HEK293 (cell line): ENCODE measurements at regions not wholly inside any gene's neighbourhood (a gene's known extent, or its start where the extent isn't known, plus 50 kb on each side); places are given as distances from the start of the nearest gene placed in this dataset.

Experiments used
- CTCF ChIA-PET: fragments of 350-600 bp; formaldehyde crosslinking; extraction: SDS; loops from one replicate; lab custom pipeline; 2021; ENCODE audit warnings: antibody characterized with exemption; lab: Yijun Ruan, JAX
- POLR2A ChIA-PET: fragments of 300-600 bp; formaldehyde crosslinking; extraction: SDS; loops from one replicate; lab custom pipeline; 2020; ENCODE audit warnings: antibody characterized with exemption, inconsistent platforms; lab: Yijun Ruan, JAX
- H3K27ac ChIP-seq: fragments of 200-500 bp; sonication (Bioruptor generic); 2 replicates; pipeline ENCODE4 v1.5.1; 2014; ENCODE audit warnings: low read depth, low read length, control low read depth, inconsistent platforms; ENCODE audit errors: extremely low read depth
- H3K36me3 ChIP-seq, 2 experiments: fragments of 200-500 bp in 1 of 2; sonication (Bioruptor generic) in 1 of 2; 1 replicate in 1 of 2; 2 replicates in 1 of 2; pipeline ENCODE4 v1.5.1; 2014 to 2017; ENCODE audit warnings: inconsistent platforms in 2 of 2, low read length in 2 of 2; ENCODE audit not compliant: control insufficient read depth in 2 of 2, insufficient read depth in 1 of 2
- H3K4me1 ChIP-seq: fragments of 200-500 bp; sonication (Bioruptor generic); 2 replicates; pipeline ENCODE4 v1.5.1; 2014; ENCODE audit warnings: mild to moderate bottlenecking, low read length, inconsistent platforms; ENCODE audit not compliant: control insufficient read depth, insufficient read depth
- H3K4me3 ChIP-seq: 2 replicates; pipeline ENCODE4 v1.5.1; 2011; ENCODE audit warnings: low read depth, mild to moderate bottlenecking, control low read depth, low read length, moderate library complexity
- H3K9me3 ChIP-seq: fragments of 200-500 bp; sonication (Bioruptor generic); 2 replicates; pipeline ENCODE4 v1.5.1; 2014; ENCODE audit warnings: low read depth, low read length, inconsistent platforms; ENCODE audit not compliant: control insufficient read depth, insufficient read depth
- FEZF1 ChIP-seq: fragments of 450-650 bp; formaldehyde crosslinking; IDR thresholded peaks from 2 replicates; pipeline ENCODE4 v1.5.1; 2016; ENCODE audit warnings: missing biosample characterization, missing genetic modification characterization
- GLIS2 ChIP-seq: fragments of 450-650 bp; formaldehyde crosslinking; IDR thresholded peaks from 2 replicates; pipeline ENCODE4 v1.5.1; 2016; ENCODE audit warnings: missing biosample characterization, missing genetic modification characterization
- KLF10 ChIP-seq: fragments of 450-650 bp; IDR thresholded peaks from 2 replicates; pipeline ENCODE4 v1.5.1; 2018; ENCODE audit warnings: missing biosample characterization, mild to moderate bottlenecking, missing genetic modification characterization
- RBAK ChIP-seq: fragments of 450-650 bp; formaldehyde crosslinking; IDR thresholded peaks from 2 replicates; pipeline ENCODE4 v1.5.1; 2016; ENCODE audit warnings: missing biosample characterization, missing genetic modification characterization
- REPIN1 ChIP-seq: fragments of 450-650 bp; formaldehyde crosslinking; IDR thresholded peaks from 2 replicates; pipeline ENCODE4 v1.5.1; 2017; ENCODE audit warnings: missing biosample characterization, missing genetic modification characterization, low read depth
- SETDB1 ChIP-seq: IDR thresholded peaks from one replicate; pipeline ENCODE4 v1.6.1; 2017; ENCODE audit warnings: mild to moderate bottlenecking, low read length, moderate library complexity, mixed read lengths; ENCODE audit not compliant: insufficient read length
- SP7 ChIP-seq: fragments of 450-650 bp; formaldehyde crosslinking; IDR thresholded peaks from 2 replicates; pipeline ENCODE4 v1.5.1; 2016; ENCODE audit warnings: missing biosample characterization, missing genetic modification characterization
- WT1 ChIP-seq: fragments of 450-650 bp; formaldehyde crosslinking; IDR thresholded peaks from 2 replicates; pipeline ENCODE4 v1.5.1; 2016; ENCODE audit warnings: missing biosample characterization, missing genetic modification characterization
- YY2 ChIP-seq: fragments of 450-650 bp; formaldehyde crosslinking; IDR thresholded peaks from 2 replicates; pipeline ENCODE4 v1.5.1; 2016; ENCODE audit warnings: missing biosample characterization, missing genetic modification characterization
- ZNF10 ChIP-seq: fragments of 450-650 bp; formaldehyde crosslinking; IDR thresholded peaks from 2 replicates; pipeline ENCODE4 v1.5.1; 2017; ENCODE audit warnings: missing biosample characterization, missing genetic modification characterization
- ZNF169 ChIP-seq: fragments of 450-650 bp; formaldehyde crosslinking; IDR thresholded peaks from 2 replicates; pipeline ENCODE4 v1.5.1; 2016; ENCODE audit warnings: missing biosample characterization, missing genetic modification characterization
- ZNF175 ChIP-seq: fragments of 450-650 bp; formaldehyde crosslinking; IDR thresholded peaks from 2 replicates; pipeline ENCODE4 v1.5.1; 2016; ENCODE audit warnings: missing biosample characterization, missing genetic modification characterization
- ZNF211 ChIP-seq: fragments of 450-650 bp; formaldehyde crosslinking; IDR thresholded peaks from 2 replicates; pipeline ENCODE4 v1.5.1; 2016; ENCODE audit warnings: low read depth, missing biosample characterization, missing genetic modification characterization
- ZNF274 ChIP-seq, 2 experiments: fragments of 200-500 bp in 1 of 2; fragments of 450-650 bp in 1 of 2; sonication (Bioruptor generic) in 1 of 2; formaldehyde crosslinking in 1 of 2; IDR thresholded peaks; 2 replicates each; pipeline versions ENCODE4 v1.5.1 to v1.6.1; 2014 to 2016; ENCODE audit warnings: borderline replicate concordance in 1 of 2, inconsistent platforms in 1 of 2, low read length in 1 of 2, missing biosample characterization in 1 of 2, missing genetic modification characterization in 1 of 2
- ZNF341 ChIP-seq: fragments of 450-650 bp; formaldehyde crosslinking; IDR thresholded peaks from 2 replicates; pipeline ENCODE4; 2016; ENCODE audit warnings: low read depth, missing biosample characterization, missing genetic modification characterization
- ZNF366 ChIP-seq: fragments of 450-650 bp; formaldehyde crosslinking; conservative IDR thresholded peaks from 2 replicates; pipeline ENCODE4 v1.5.1; 2016; ENCODE audit warnings: missing biosample characterization, missing genetic modification characterization
- ZNF37A ChIP-seq: fragments of 450-650 bp; IDR thresholded peaks from 2 replicates; pipeline ENCODE4 v1.5.1; 2018; ENCODE audit warnings: missing biosample characterization, missing genetic modification characterization
- ZNF521 ChIP-seq: fragments of 450-650 bp; formaldehyde crosslinking; IDR thresholded peaks from 2 replicates; pipeline ENCODE4 v1.5.1; 2017; ENCODE audit warnings: missing biosample characterization, mild to moderate bottlenecking, missing genetic modification characterization
- ZNF558 ChIP-seq: fragments of 450-650 bp; formaldehyde crosslinking; IDR thresholded peaks from 2 replicates; pipeline ENCODE4 v1.5.1; 2016; ENCODE audit warnings: missing biosample characterization, missing genetic modification characterization
- ZNF571 ChIP-seq: fragments of 450-650 bp; formaldehyde crosslinking; IDR thresholded peaks from 2 replicates; pipeline ENCODE4 v1.5.0; 2017; ENCODE audit warnings: missing biosample characterization, missing genetic modification characterization
- ZNF623 ChIP-seq: fragments of 450-650 bp; formaldehyde crosslinking; IDR thresholded peaks from 2 replicates; pipeline ENCODE4 v1.5.1; 2016; ENCODE audit warnings: missing biosample characterization, missing genetic modification characterization
- ZNF692 ChIP-seq: fragments of 450-650 bp; formaldehyde crosslinking; IDR thresholded peaks from 2 replicates; pipeline ENCODE4 v1.5.1; 2016; ENCODE audit warnings: missing biosample characterization, missing genetic modification characterization
- ZNF707 ChIP-seq: fragments of 450-650 bp; formaldehyde crosslinking; IDR thresholded peaks from 2 replicates; pipeline ENCODE4 v1.5.1; 2016; ENCODE audit warnings: missing biosample characterization, missing genetic modification characterization
- ZNF76 ChIP-seq: fragments of 450-650 bp; formaldehyde crosslinking; IDR thresholded peaks from 2 replicates; pipeline ENCODE4; 2016; ENCODE audit warnings: low read depth, missing biosample characterization, missing genetic modification characterization, borderline replicate concordance
- ZNF768 ChIP-seq: fragments of 450-650 bp; formaldehyde crosslinking; IDR thresholded peaks from 2 replicates; pipeline ENCODE4 v1.5.1; 2018; ENCODE audit warnings: missing biosample characterization, mild to moderate bottlenecking, missing genetic modification characterization
- ZSCAN16 ChIP-seq: fragments of 450-650 bp; formaldehyde crosslinking; IDR thresholded peaks from 2 replicates; pipeline ENCODE4 v1.5.1; 2016; ENCODE audit warnings: missing biosample characterization, missing genetic modification characterization
- TF ChIP-seq, protein P1 (sequence below): fragments of 450-650 bp; formaldehyde crosslinking; IDR thresholded peaks from 2 replicates; pipeline ENCODE4 v1.5.1; 2017; ENCODE audit warnings: missing biosample characterization, mild to moderate bottlenecking, missing genetic modification characterization, moderate library complexity
- TF ChIP-seq, protein P2 (sequence below): IDR thresholded peaks from 2 replicates; pipeline ENCODE4 v1.6.1; 2011; ENCODE audit warnings: mild to moderate bottlenecking, low read depth, low read length, borderline replicate concordance

GRCh38 chr11:34809191-34810106, 106.7 kb downstream of the APIP start:
- no peaks in the 10 kb centered on the region for H3K36me3 ChIP-seq
- ChIA-PET POLR2A (no interaction called here), CTCF (no interaction called here)
- H3K4me1 ChIP-seq: no peaks in the 10 kb centered on the region
- H3K9me3 ChIP-seq: no peaks in the 10 kb centered on the region
- no peak overlapping the region for H3K4me3 ChIP-seq
- TF ChIP-seq ZNF623 (no peak), ZNF571 (tag by site-specific recombination) (no peak), ZNF692 (no peak), KLF10 (tag by site-specific recombination) (no peak), ZNF768 (no peak), ZSCAN16 (tag by site-specific recombination) (no peak), SP7 (no peak), ZNF341 (no peak)
- no peak overlapping the region for H3K27ac ChIP-seq

GRCh38 chr11:34806875-34807274, 109.3 kb downstream of the APIP start:
- Histone ChIP-seq H3K9me3 (no peaks in the 10 kb centered on the region), H3K4me3 (no peak overlapping the region), H3K4me1 (no peaks in the 10 kb centered on the region), H3K27ac (no peak overlapping the region), H3K36me3 (no peaks in the 10 kb centered on the region)
- ChIA-PET POLR2A (no interaction called here), CTCF (no interaction called here)
- no peak for TF ChIP-seq SETDB1

- POLR2A ChIA-PET: no interaction called here
- H3K4me3 ChIP-seq: no peak overlapping the region
- TF ChIP-seq ZNF10 (no peak), REPIN1 (tag by site-specific recombination) (no peak), ZNF366 (tag by site-specific recombination) (no peak), WT1 (tag by site-specific recombination) (no peak), ZNF521 (tag by site-specific recombination) (no peak), GLIS2 (tag by site-specific recombination) (no peak), ZNF707 (tag by site-specific recombination) (no peak), RBAK (tag by site-specific recombination) (no peak), ZNF211 (tag by site-specific recombination) (no peak), YY2 (tag by site-specific recombination) (no peak), ZNF558 (tag by site-specific recombination) (no peak), ZNF169 (tag by site-specific recombination) (no peak), ZNF175 (no peak), FEZF1 (tag by site-specific recombination) (no peak), ZNF76 (tag by site-specific recombination) (no peak), ZNF274 (IDR thresholded peaks at IDR 0.05; ENCODE audit: low read length) (no peak), ZNF274 (tag by site-specific recombination; IDR thresholded peaks at IDR 0.05; ENCODE audit: borderline replicate concordance) (no peak), ZNF37A (tag by site-specific recombination) (no peak)
- TF ChIP-seq, protein P1, sequence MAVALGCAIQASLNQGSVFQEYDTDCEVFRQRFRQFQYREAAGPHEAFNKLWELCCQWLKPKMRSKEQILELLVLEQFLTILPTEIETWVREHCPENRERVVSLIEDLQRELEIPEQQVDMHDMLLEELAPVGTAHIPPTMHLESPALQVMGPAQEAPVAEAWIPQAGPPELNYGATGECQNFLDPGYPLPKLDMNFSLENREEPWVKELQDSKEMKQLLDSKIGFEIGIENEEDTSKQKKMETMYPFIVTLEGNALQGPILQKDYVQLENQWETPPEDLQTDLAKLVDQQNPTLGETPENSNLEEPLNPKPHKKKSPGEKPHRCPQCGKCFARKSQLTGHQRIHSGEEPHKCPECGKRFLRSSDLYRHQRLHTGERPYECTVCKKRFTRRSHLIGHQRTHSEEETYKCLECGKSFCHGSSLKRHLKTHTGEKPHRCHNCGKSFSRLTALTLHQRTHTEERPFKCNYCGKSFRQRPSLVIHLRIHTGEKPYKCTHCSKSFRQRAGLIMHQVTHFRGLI (tag by site-specific recombination): no peak
- TF ChIP-seq, protein P2, sequence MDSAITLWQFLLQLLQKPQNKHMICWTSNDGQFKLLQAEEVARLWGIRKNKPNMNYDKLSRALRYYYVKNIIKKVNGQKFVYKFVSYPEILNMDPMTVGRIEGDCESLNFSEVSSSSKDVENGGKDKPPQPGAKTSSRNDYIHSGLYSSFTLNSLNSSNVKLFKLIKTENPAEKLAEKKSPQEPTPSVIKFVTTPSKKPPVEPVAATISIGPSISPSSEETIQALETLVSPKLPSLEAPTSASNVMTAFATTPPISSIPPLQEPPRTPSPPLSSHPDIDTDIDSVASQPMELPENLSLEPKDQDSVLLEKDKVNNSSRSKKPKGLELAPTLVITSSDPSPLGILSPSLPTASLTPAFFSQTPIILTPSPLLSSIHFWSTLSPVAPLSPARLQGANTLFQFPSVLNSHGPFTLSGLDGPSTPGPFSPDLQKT: no peak
- no peak overlapping the region for H3K27ac ChIP-seq
- CTCF ChIA-PET: interaction anchor here (0.5 to 0.6 kb wide), 2 partner anchors 440 to 976 kb away, joined by 3 to 4 read pairs; no protein-coding TSS in a partner anchor
- no peaks in the 10 kb centered on the region for H3K9me3 ChIP-seq
- H3K36me3 ChIP-seq: no peaks in the 10 kb centered on the region
- no peaks in the 10 kb centered on the region for H3K4me1 ChIP-seq
These were observed 110.2 kb downstream of the APIP start for GRCh38 chr11:34805937-34806336.
